Right lobe of liver (tissue), 6 donors: ENCODE measurements at regions not wholly inside any gene's neighbourhood (a gene's known extent, or its start where the extent isn't known, plus 50 kb on each side); places are given as distances from the start of the nearest gene placed in this dataset.

ENCODE experiments used
- ATAC-seq, 4 donors: fragments of 200-7000 bp; cut with Tn5 transposase; one replicate each; pipeline ENCODE4 v1.9.1; 2020; ENCODE audit warnings: mild to moderate bottlenecking in 4 of 4, moderate library complexity in 4 of 4
- DNase-seq, 3 donors: peaks; one replicate each; pipeline ENCODE4 v3.0.0-alpha.2; 2020
- H3K27ac ChIP-seq, 3 donors: fragments of 200-600 bp; one replicate each; pipeline ENCODE4 v1.8.0; 2022
- H3K27me3 ChIP-seq, 2 donors: fragments of 200-600 bp; one replicate each; pipeline ENCODE4 v1.8.0; 2022
- H3K36me3 ChIP-seq, 4 donors: fragments of 200-600 bp; sonication (generic) in 1 of 4; one replicate each; pipeline versions ENCODE4 v1.5.1 to v1.8.0; 2017 to 2022; ENCODE audit warnings: control low read depth in 1 of 4
- H3K4me1 ChIP-seq, 4 donors: fragments of 200-600 bp; sonication (generic) in 1 of 4; one replicate each; pipeline versions ENCODE4 v1.5.1 to v1.8.0; 2017 to 2022; ENCODE audit warnings: control low read depth in 1 of 4
- H3K4me3 ChIP-seq, 3 donors: fragments of 200-600 bp; one replicate each; pipeline ENCODE4 v1.8.0; 2022
- H3K9me3 ChIP-seq, 4 donors: fragments of 200-600 bp; sonication (generic) in 1 of 4; one replicate each; pipeline versions ENCODE4 v1.5.1 to v1.8.0; 2017 to 2022; ENCODE audit warnings: control low read depth in 1 of 4
- POLR2A ChIP-seq: fragments of 450-650 bp; IDR thresholded peaks from one replicate; pipeline ENCODE4 v1.6.1; 2017; ENCODE audit warnings: antibody characterized with exemption, mild to moderate bottlenecking
- WGBS: methylation state at CpG from one replicate; pipeline ENCODE4 v1.1.6; 2018; ENCODE audit warnings: low coverage, low lambda C conversion rate; ENCODE audit not compliant: insufficient coverage; ENCODE audit errors: missing lambda C conversion rate; 5-methylcytosine and 5-hydroxymethylcytosine counted together
- intact Hi-C, 2 donors: fragments of 100-400 bp; cut with DNase I; formaldehyde crosslinking; loops; one replicate each; pipeline versions ENCODE4 v1.11.2 to v1.14.1; 2022
- TF ChIP-seq, protein P1 (sequence below), 4 donors: fragments of 200-600 bp in 3 of 4; fragments of 450-650 bp in 1 of 4; IDR thresholded peaks; one replicate each; pipeline versions ENCODE4 v1.5.1 to v1.8.0; 2016 to 2022; ENCODE audit warnings: antibody characterized with exemption in 4 of 4, mild to moderate bottlenecking in 2 of 4
- donor health status: DM: no; HTN: yes; CAD: no.
- donor health status: DM: no; HTN: no; CAD: no.
- donor health status: DM: no; HTN: no; CAD: no.
- donor health status: DM: no; HTN: yes; CAD: no.
- donor health status: DM: no; HTN: yes; CAD: no.

DNA sequence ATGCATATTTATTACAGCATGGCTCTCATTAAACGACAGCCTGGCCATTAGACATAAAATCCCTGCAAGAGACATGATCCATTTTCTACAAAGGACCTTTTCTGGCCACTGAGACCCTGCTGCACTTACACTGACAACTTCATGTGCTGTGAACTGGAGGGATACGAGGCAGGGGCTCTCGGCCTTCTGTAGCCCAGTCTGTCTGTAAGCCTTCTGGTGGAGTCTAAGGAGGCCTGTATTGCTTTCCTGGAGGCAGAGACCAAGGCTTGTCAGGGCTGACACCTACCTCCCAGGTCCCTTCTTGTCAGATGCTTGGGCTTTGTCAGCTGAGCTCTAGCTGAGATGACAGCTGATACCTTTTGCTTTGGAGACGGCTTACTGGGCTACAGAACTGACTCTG lies 776.9 kb upstream of the ARPP21 start:
- intact Hi-C loops: no loop called here
- Histone ChIP-seq H3K27ac (no peak overlapping the region), H3K4me3 (no peak overlapping the region), H3K27me3 (no peaks in the 10 kb centered on the region), H3K9me3 (no peaks in the 10 kb centered on the region), H3K36me3 (no peaks in the 10 kb centered on the region), H3K4me1 (no peaks in the 10 kb centered on the region)
- no peak for ATAC-seq
- no peak for TF ChIP-seq POLR2A
- TF ChIP-seq, protein P1, sequence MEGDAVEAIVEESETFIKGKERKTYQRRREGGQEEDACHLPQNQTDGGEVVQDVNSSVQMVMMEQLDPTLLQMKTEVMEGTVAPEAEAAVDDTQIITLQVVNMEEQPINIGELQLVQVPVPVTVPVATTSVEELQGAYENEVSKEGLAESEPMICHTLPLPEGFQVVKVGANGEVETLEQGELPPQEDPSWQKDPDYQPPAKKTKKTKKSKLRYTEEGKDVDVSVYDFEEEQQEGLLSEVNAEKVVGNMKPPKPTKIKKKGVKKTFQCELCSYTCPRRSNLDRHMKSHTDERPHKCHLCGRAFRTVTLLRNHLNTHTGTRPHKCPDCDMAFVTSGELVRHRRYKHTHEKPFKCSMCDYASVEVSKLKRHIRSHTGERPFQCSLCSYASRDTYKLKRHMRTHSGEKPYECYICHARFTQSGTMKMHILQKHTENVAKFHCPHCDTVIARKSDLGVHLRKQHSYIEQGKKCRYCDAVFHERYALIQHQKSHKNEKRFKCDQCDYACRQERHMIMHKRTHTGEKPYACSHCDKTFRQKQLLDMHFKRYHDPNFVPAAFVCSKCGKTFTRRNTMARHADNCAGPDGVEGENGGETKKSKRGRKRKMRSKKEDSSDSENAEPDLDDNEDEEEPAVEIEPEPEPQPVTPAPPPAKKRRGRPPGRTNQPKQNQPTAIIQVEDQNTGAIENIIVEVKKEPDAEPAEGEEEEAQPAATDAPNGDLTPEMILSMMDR (IDR thresholded peaks at IDR 0.05): no peak
- WGBS: 53% methylated on average over 2 of the region's 4 CpGs
- DNase-seq: no peak

DNA sequence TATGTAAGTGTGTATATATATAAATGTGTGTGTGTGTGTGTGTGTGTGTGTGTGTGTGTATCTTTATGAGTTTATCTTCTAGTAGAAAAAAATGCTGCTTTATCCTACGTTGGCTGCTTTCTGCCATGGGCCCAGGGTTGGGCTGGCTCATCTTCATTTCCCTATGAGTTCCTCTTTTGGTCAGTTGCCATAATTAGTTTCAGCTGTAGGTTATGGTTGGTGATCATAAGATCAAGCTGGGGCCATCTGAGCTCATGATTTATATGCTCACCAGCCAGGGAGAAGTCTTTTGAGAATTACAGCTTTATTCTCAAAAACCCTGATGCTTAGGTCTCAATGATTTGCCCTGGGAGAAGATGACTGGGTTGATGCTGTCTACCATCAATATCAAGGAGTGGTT lies 775.8 kb upstream of the ARPP21 start:
- Histone ChIP-seq H3K9me3 (no peaks in the 10 kb centered on the region), H3K4me3 (no peak overlapping the region), H3K27me3 (no peaks in the 10 kb centered on the region), H3K36me3 (no peaks in the 10 kb centered on the region), H3K4me1 (no peaks in the 10 kb centered on the region), H3K27ac (no peak overlapping the region)
- 45% methylated on average over 1 of the region's 1 CpG for WGBS
- DNase-seq (no peak), ATAC-seq (no peak)
- intact Hi-C loops: no loop called here
- TF ChIP-seq, protein P1 (IDR thresholded peaks at IDR 0.05): no peak
- no peak for TF ChIP-seq POLR2A

DNA sequence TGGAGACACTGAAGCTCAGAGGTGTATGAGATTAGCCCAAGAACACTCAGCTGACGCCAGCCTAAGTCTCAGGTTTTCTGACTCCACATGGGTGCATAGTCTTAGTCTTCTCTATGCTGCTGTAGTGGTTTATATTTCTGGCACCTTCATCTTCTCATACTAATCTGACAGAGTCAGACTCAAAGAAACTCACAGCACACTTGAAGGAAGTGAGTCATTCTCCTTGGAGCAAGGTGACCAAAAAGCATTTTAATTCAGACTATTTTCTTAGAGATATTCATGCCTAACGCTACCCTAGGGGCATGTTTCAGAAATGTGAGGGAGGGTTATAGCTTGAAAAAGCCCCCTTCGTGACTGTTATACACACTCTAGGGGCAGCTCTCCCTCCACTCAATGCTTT lies 775.3 kb upstream of the ARPP21 start:
- no peaks in the 10 kb centered on the region for H3K4me1 ChIP-seq
- no peaks in the 10 kb centered on the region for H3K36me3 ChIP-seq
- no peaks in the 10 kb centered on the region for H3K9me3 ChIP-seq
- intact Hi-C loops: no loop called here
- WGBS: 56% methylated on average over 3 of the region's 3 CpGs
- no peak overlapping the region for H3K4me3 ChIP-seq
- no peak for DNase-seq
- TF ChIP-seq, protein P1 (IDR thresholded peaks at IDR 0.05): no peak
- no peak for TF ChIP-seq POLR2A
- no peak overlapping the region for H3K27ac ChIP-seq
- ATAC-seq: no peak
- no peaks in the 10 kb centered on the region for H3K27me3 ChIP-seq

DNA sequence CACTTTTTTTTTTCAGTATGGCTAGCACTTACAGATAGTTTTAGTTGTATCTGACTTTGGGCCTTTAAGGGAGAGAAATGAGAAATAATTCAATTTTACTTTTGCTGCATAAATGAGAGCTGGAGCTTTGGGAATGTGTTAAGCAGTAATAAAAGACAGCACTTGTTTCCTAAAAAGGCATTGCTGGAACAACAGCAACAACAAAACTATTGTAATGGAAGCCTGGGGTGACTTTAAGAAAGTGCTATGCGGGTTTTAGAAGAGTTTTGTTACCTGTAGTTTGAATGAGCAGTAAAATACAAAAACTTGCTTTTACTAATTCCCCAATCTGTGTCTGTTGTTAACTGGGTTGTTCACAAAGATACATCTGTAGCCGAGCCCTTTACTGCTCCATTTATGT lies 774.0 kb upstream of the ARPP21 start:
- WGBS: 56% methylated on average over 2 of the region's 2 CpGs
- no peak for ATAC-seq
- no peak for TF ChIP-seq POLR2A
- TF ChIP-seq, protein P1 (IDR thresholded peaks at IDR 0.05): no peak

DNA sequence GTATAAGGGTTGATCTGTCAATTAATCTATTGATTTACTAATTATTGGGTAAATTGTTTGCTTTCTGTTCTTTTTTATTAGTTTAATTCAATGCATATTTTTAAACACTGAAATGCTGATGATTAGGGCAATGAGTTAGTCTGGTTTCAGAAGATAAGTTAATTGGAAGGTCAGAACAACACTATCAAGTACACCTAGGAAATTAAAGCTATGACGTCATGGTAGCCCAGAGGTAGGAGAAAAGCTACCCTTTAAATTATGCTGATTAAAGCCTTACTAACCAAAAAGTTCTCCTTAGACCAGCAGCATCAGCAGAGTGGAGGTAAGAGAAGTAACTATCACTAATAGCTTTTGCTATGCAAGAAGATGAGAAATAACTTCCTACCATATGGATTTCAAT lies 770.4 kb upstream of the ARPP21 start:
- ATAC-seq: no peak

More for the DNA sequence above, 774.0 kb upstream of the ARPP21 start:
- Histone ChIP-seq H3K4me1 (no peaks in the 10 kb centered on the region), H3K4me3 (no peak overlapping the region), H3K9me3 (no peaks in the 10 kb centered on the region), H3K27ac (no peak overlapping the region), H3K27me3 (no peaks in the 10 kb centered on the region), H3K36me3 (no peaks in the 10 kb centered on the region)
- DNase-seq: no peak
- intact Hi-C loops: no loop called here

More for the DNA sequence above, 770.4 kb upstream of the ARPP21 start:
- no peaks in the 10 kb centered on the region for H3K9me3 ChIP-seq
- no peak for DNase-seq
- no peak for TF ChIP-seq POLR2A
- TF ChIP-seq, protein P1 (IDR thresholded peaks at IDR 0.05): no peak
- intact Hi-C loops: no loop called here
- WGBS: 33% methylated on average over 1 of the region's 1 CpG
- H3K27ac ChIP-seq: no peak overlapping the region
- no peaks in the 10 kb centered on the region for H3K36me3 ChIP-seq
- no peaks in the 10 kb centered on the region for H3K27me3 ChIP-seq
- no peak overlapping the region for H3K4me3 ChIP-seq
- no peaks in the 10 kb centered on the region for H3K4me1 ChIP-seq
